A673 (cell line): ENCODE measurements at regions not wholly inside any gene's neighbourhood (a gene's known extent, or its start where the extent isn't known, plus 50 kb on each side); places are given as distances from the start of the nearest gene placed in this dataset.

ENCODE experiments used
- BruUV-seq: library from RNA; stranded (reverse); fragments of 400-500 nt; replicated peaks from 2 replicates; lab custom pipeline; 2021; lab: Mats Ljungman, UMichigan
- CTCF ChIA-PET: fragments of 300-600 bp; sonication (Branson Sonifier 250); formaldehyde crosslinking; loops from one replicate; lab custom pipeline; 2022; ENCODE audit warnings: antibody characterized with exemption; lab: Charles Lee
- POLR2A ChIA-PET: fragments of 300-600 bp; sonication (Branson Sonifier 250); formaldehyde crosslinking; loops from one replicate; lab custom pipeline; 2022; ENCODE audit warnings: antibody characterized with exemption; ENCODE audit not compliant: low non-redundant PET; lab: Charles Lee
- DNase-seq: peaks from one replicate; pipeline ENCODE4 v3.0.0-alpha.2; 2015; ENCODE audit warnings: low spot score
- H3K27ac ChIP-seq: fragments of 200-600 bp; sonication (generic); 2 replicates; pipeline ENCODE4 v1.5.1; 2016; ENCODE audit warnings: mixed run types, low read depth, mild to moderate bottlenecking, mixed read lengths, antibody characterized with exemption, low read length; ENCODE audit not compliant: poor library complexity, severe bottlenecking
- H3K27me3 ChIP-seq: fragments of 200-600 bp; sonication (generic); replicated peaks from 2 replicates; pipeline ENCODE4 v1.6.1; 2017; ENCODE audit warnings: mixed run types, low read depth, mild to moderate bottlenecking, mixed read lengths, antibody characterized with exemption, low read length; ENCODE audit not compliant: insufficient read depth, poor library complexity
- H3K36me3 ChIP-seq: fragments of 200-600 bp; sonication (generic); 2 replicates; pipeline ENCODE4 v1.6.1; 2016; ENCODE audit warnings: mixed run types, mild to moderate bottlenecking, mixed read lengths, antibody characterized with exemption, low read length; ENCODE audit not compliant: insufficient read depth, poor library complexity, severe bottlenecking
- H3K4me1 ChIP-seq: fragments of 200-600 bp; sonication (generic); 2 replicates; pipeline ENCODE4 v1.6.1; 2017; ENCODE audit warnings: mixed run types, mild to moderate bottlenecking, mixed read lengths, antibody characterized with exemption, low read length; ENCODE audit not compliant: insufficient read depth, poor library complexity, severe bottlenecking
- H3K4me3 ChIP-seq: fragments of 200-600 bp; sonication (generic); 2 replicates; pipeline ENCODE4 v1.5.1; 2016; ENCODE audit warnings: low read depth, mixed run types, mild to moderate bottlenecking, mixed read lengths, low read length; ENCODE audit not compliant: poor library complexity, severe bottlenecking
- H3K9me3 ChIP-seq: fragments of 200-600 bp; sonication (generic); 2 replicates; pipeline ENCODE4 v1.6.1; 2016; ENCODE audit warnings: mixed run types, low read depth, mild to moderate bottlenecking, mixed read lengths, antibody characterized with exemption, low read length; ENCODE audit not compliant: poor library complexity, severe bottlenecking
- CTCF ChIP-seq: fragments of 300-800, 200-600 bp; sonication (generic); conservative IDR thresholded peaks from 2 replicates; pipeline ENCODE4 v1.5.1; 2017; ENCODE audit warnings: low read depth, mild to moderate bottlenecking, antibody characterized with exemption, low read length, moderate library complexity, mixed read lengths
- EZH2 ChIP-seq: fragments of 200-600 bp; sonication (generic); IDR thresholded peaks from 2 replicates; pipeline ENCODE4 v1.6.1; 2017; ENCODE audit warnings: borderline replicate concordance, low read depth, mild to moderate bottlenecking, mixed read lengths, antibody characterized with exemption, low read length; ENCODE audit not compliant: poor library complexity, severe bottlenecking
- intact Hi-C: fragments of 100-400 bp; cut with micrococcal nuclease; formaldehyde crosslinking; loops from one replicate; pipeline ENCODE4 v1.10.0; 2022; ENCODE audit not compliant: unreplicated experiment

- Histone ChIP-seq H3K4me3 (no peak overlapping the region), H3K27me3 (no peaks in the 10 kb centered on the region), H3K4me1 (peaks cover 28% of the 10 kb centered on the region), H3K9me3 (no peaks in the 10 kb centered on the region), H3K36me3 (no peaks in the 10 kb centered on the region), H3K27ac (no peak overlapping the region)
- POLR2A ChIA-PET, result no interaction called here
- CTCF ChIA-PET, result no interaction called here
- no TSS peak for BruUV-seq
- TF ChIP-seq CTCF, result no peak
- no peak for TF ChIP-seq EZH2
- no peak for DNase-seq
- intact Hi-C loops, result no loop called here
These were observed 548.9 kb downstream of the QKI start for GRCh38 chr6:163963205-163964120.

GRCh38 chr6:163962627-163963117 lies 548.2 kb downstream of the QKI start:
- CTCF ChIA-PET, result no interaction called here
- intact Hi-C loops, result no loop called here
- no TSS peak for BruUV-seq
- H3K4me3 ChIP-seq, result no peak overlapping the region
- H3K27me3 ChIP-seq, result no peaks in the 10 kb centered on the region
- POLR2A ChIA-PET, result no interaction called here
- no peak overlapping the region for H3K27ac ChIP-seq
- H3K9me3 ChIP-seq, result no peaks in the 10 kb centered on the region
- H3K4me1 ChIP-seq, result peaks cover 28% of the 10 kb centered on the region
- H3K36me3 ChIP-seq, result no peaks in the 10 kb centered on the region
- no peak for TF ChIP-seq EZH2
- no peak for TF ChIP-seq CTCF
- no peak for DNase-seq

DNA sequence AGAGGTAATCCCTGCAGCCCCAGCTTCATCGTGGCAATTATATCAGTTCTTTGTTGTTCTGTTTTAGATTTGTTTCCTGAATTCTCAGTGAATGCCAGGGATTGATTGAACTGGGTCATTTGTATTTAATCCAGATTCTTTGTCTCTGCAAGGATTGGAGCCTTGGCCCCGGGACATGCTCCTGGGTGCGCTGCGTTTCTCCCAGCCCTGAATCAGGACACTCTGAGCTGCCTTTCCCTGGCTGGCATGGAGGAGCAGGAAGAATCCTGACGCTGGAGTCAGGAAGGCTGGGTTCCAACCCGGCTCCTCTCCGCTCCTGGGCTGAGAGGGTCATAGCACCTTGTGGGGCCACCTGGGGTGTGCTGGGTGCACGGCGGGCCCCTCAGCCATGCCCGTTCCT lies 545.6 kb downstream of the QKI start:
- no peak for TF ChIP-seq EZH2
- no peak for TF ChIP-seq CTCF
- no peak for DNase-seq
- Histone ChIP-seq H3K9me3 (no peaks in the 10 kb centered on the region), H3K36me3 (no peaks in the 10 kb centered on the region), H3K27me3 (no peaks in the 10 kb centered on the region), H3K4me1 (peaks cover 6% of the 10 kb centered on the region), H3K27ac (no peak overlapping the region), H3K4me3 (no peak overlapping the region)
- ChIA-PET POLR2A (interaction anchor here (0.6 kb wide), 1 partner anchor 539 kb away, joined by 10 read pairs; no protein-coding TSS in a partner anchor), CTCF (no interaction called here)
- BruUV-seq, result no TSS peak
- intact Hi-C loops, result no loop called here
